SK-N-SH (cell line): ENCODE measurements at regions not wholly inside any gene's neighbourhood (a gene's known extent, or its start where the extent isn't known, plus 50 kb on each side); places are given as distances from the start of the nearest gene placed in this dataset.

Experiments
- CTCF ChIA-PET: fragments of 300-600, 350-600 bp; formaldehyde crosslinking; extraction: SDS; loops from one replicate; lab custom pipeline; 2021; lab: Yijun Ruan, JAX
- POLR2A ChIA-PET: fragments of 350-600 bp; sonication (Branson Sonifier 250); formaldehyde crosslinking; extraction: SDS; loops from one replicate; lab custom pipeline; 2020; ENCODE audit warnings: antibody characterized with exemption, inconsistent platforms; lab: Yijun Ruan, JAX
- DNase-seq: peaks from one replicate; pipeline ENCODE4 v3.0.0; 2012
- H2AFZ ChIP-seq: fragments of 200-600 bp; sonication (generic); 2 replicates; pipeline ENCODE4 v1.8.1; 2016; ENCODE audit warnings: antibody characterized with exemption, mild to moderate bottlenecking, low read depth
- H3F3A ChIP-seq: fragments of 200-600 bp; sonication (generic); replicated peaks from 2 replicates; pipeline ENCODE3; 2016; ENCODE audit warnings: antibody characterized with exemption, mild to moderate bottlenecking; ENCODE audit not compliant: insufficient read depth
- H3K27ac ChIP-seq, 2 experiments: fragments of 200-500 bp in 1 of 2; fragments of 200-600 bp in 1 of 2; sonication (Bioruptor generic) in 1 of 2; sonication (generic), shearing (Covaris generic) in 1 of 2; 2 replicates each; pipeline versions ENCODE4 v1.5.1 to v1.6.1; 2014 to 2016; ENCODE audit warnings: low read depth in 2 of 2, inconsistent platforms in 1 of 2, low read length in 1 of 2, mild to moderate bottlenecking in 1 of 2, mixed read lengths in 1 of 2
- H3K27me3 ChIP-seq: fragments of 200-600 bp; sonication (generic), shearing (Covaris generic); 2 replicates; pipeline ENCODE4 v1.6.1; 2016; ENCODE audit warnings: mixed run types; ENCODE audit not compliant: insufficient read depth
- H3K36me3 ChIP-seq, 2 experiments: fragments of 200-500 bp in 1 of 2; fragments of 200-600 bp in 1 of 2; sonication (Bioruptor generic) in 1 of 2; sonication (generic) in 1 of 2; replicated peaks in 1 of 2; 2 replicates each; pipeline versions ENCODE3 to v1.5.1; 2014 to 2016; ENCODE audit warnings: low read length in 1 of 2, mild to moderate bottlenecking in 1 of 2; ENCODE audit not compliant: insufficient read depth in 2 of 2, control insufficient read depth in 1 of 2
- H3K4me1 ChIP-seq, 2 experiments: fragments of 200-500 bp in 1 of 2; fragments of 200-600 bp in 1 of 2; sonication (Bioruptor generic) in 1 of 2; sonication (generic), shearing (Covaris generic) in 1 of 2; 2 replicates each; pipeline versions ENCODE4 v1.5.1 to v1.6.1; 2014 to 2016; ENCODE audit warnings: low read depth in 1 of 2, low read length in 1 of 2, mixed run types in 1 of 2; ENCODE audit not compliant: insufficient read depth in 2 of 2, control insufficient read depth in 1 of 2
- H3K4me2 ChIP-seq: fragments of 200-600 bp; sonication (generic), shearing (Covaris generic); 2 replicates; pipeline ENCODE4 v1.6.1; 2017; ENCODE audit warnings: mixed run types
- H3K4me3 ChIP-seq, 2 experiments: fragments of 200-500 bp in 1 of 2; fragments of 200-600 bp in 1 of 2; sonication (Bioruptor generic) in 1 of 2; sonication (generic), shearing (Covaris generic) in 1 of 2; 2 replicates each; pipeline versions ENCODE4 v1.5.1 to v1.8.1; 2014 to 2016; ENCODE audit warnings: low read depth in 2 of 2, inconsistent platforms in 1 of 2, low read length in 1 of 2, mild to moderate bottlenecking in 1 of 2, mixed read lengths in 1 of 2, moderate library complexity in 1 of 2
- H3K79me2 ChIP-seq: fragments of 200-600 bp; sonication (generic); 2 replicates; pipeline ENCODE4 v1.8.1; 2017; ENCODE audit warnings: mild to moderate bottlenecking; ENCODE audit not compliant: insufficient read depth
- H3K9ac ChIP-seq: fragments of 200-600 bp; sonication (generic); 2 replicates; pipeline ENCODE4 v1.6.1; 2017; ENCODE audit warnings: mixed run types
- H3K9me2 ChIP-seq: fragments of 200-600 bp; sonication (generic); 2 replicates; pipeline ENCODE4 v1.6.1; 2017; ENCODE audit warnings: mixed run types
- H3K9me3 ChIP-seq: fragments of 200-600 bp; sonication (generic); 2 replicates; pipeline ENCODE4 v1.6.1; 2017; ENCODE audit warnings: mixed run types, mild to moderate bottlenecking, moderate library complexity
- H4K20me1 ChIP-seq: fragments of 200-600 bp; sonication (generic); 2 replicates; pipeline ENCODE4 v1.6.1; 2017; ENCODE audit warnings: mild to moderate bottlenecking, mixed run types; ENCODE audit not compliant: insufficient read depth
- CHD2 ChIP-seq: fragments of 150-350 bp; IDR thresholded peaks from 2 replicates; pipeline ENCODE4 v1.6.1; 2018; ENCODE audit warnings: low read length; ENCODE audit not compliant: partially characterized antibody
- ELF1 ChIP-seq: IDR thresholded peaks from 2 replicates; pipeline ENCODE4 v1.4.0; 2012
- FOSL2 ChIP-seq: IDR thresholded peaks from 2 replicates; pipeline ENCODE4 v1.4.0; 2012; ENCODE audit warnings: low read depth, mild to moderate bottlenecking, moderate library complexity, borderline replicate concordance
- FOXJ3 ChIP-seq: sonication (generic); formaldehyde crosslinking; IDR thresholded peaks from 2 replicates; pipeline ENCODE4 v1.5.1; 2020; ENCODE audit warnings: mild to moderate bottlenecking, missing genetic modification reagents
- FOXM1 ChIP-seq: IDR thresholded peaks from 2 replicates; pipeline ENCODE4 v1.4.0; 2012; ENCODE audit warnings: low read depth, mild to moderate bottlenecking
- GATA2 ChIP-seq: sonication (generic); formaldehyde crosslinking; IDR thresholded peaks from 2 replicates; pipeline ENCODE4 v1.5.0; 2020; ENCODE audit warnings: mild to moderate bottlenecking, missing genetic modification reagents
- MEF2A ChIP-seq: IDR thresholded peaks from 2 replicates; pipeline ENCODE4 v1.4.0; 2012; ENCODE audit warnings: low read depth, borderline replicate concordance
- MXI1 ChIP-seq: IDR thresholded peaks from 2 replicates; pipeline ENCODE4 v1.6.1; 2012; ENCODE audit warnings: mild to moderate bottlenecking, low read depth, low read length, improper control_type of control experiment
- NFIC ChIP-seq: IDR thresholded peaks from 2 replicates; pipeline ENCODE4 v1.4.0; 2012; ENCODE audit warnings: borderline replicate concordance
- POLR2AphosphoS5 ChIP-seq: IDR thresholded peaks from 2 replicates; pipeline ENCODE4 v1.6.1; 2012; ENCODE audit warnings: low read depth, low read length
- RCOR1 ChIP-seq: fragments of 150-350 bp; IDR thresholded peaks from 2 replicates; pipeline ENCODE4 v1.6.1; 2017; ENCODE audit warnings: antibody characterized with exemption, low read length
- TAF1 ChIP-seq: IDR thresholded peaks from 2 replicates; pipeline ENCODE4 v1.6.1; 2012; ENCODE audit warnings: low read depth, mild to moderate bottlenecking, low read length, moderate library complexity, borderline replicate concordance
- TCF12 ChIP-seq: IDR thresholded peaks from 2 replicates; pipeline ENCODE4 v1.4.0; 2012
- TEAD4 ChIP-seq: IDR thresholded peaks from 2 replicates; pipeline ENCODE4 v1.4.0; 2012; ENCODE audit warnings: mild to moderate bottlenecking, borderline replicate concordance; ENCODE audit not compliant: insufficient read depth
- YY1 ChIP-seq: IDR thresholded peaks from 2 replicates; pipeline ENCODE4 v1.4.0; 2012; ENCODE audit warnings: low read depth, mild to moderate bottlenecking
- WGBS: methylation state at CpG from one replicate; pipeline ENCODE4 v1.1.6; 2017; ENCODE audit warnings: low lambda C conversion rate; 5-methylcytosine and 5-hydroxymethylcytosine counted together
- TF ChIP-seq, protein P1 (sequence below): fragments of 150-350 bp; IDR thresholded peaks from 2 replicates; pipeline ENCODE4 v1.6.1; 2017; ENCODE audit warnings: antibody characterized with exemption, low read length, low read depth, borderline replicate concordance
- TF ChIP-seq, protein P2 (sequence below): fragments of 150-350 bp; IDR thresholded peaks from 2 replicates; pipeline ENCODE4 v1.6.1; 2016; ENCODE audit warnings: mild to moderate bottlenecking, low read depth, low read length
- TF ChIP-seq, protein P3 (sequence below): IDR thresholded peaks from 2 replicates; pipeline ENCODE4 v1.4.0; 2012; ENCODE audit warnings: low read depth
- TF ChIP-seq, protein P4 (sequence below): IDR thresholded peaks from 2 replicates; pipeline ENCODE4 v1.4.0; 2012; ENCODE audit warnings: low read depth, borderline replicate concordance

DNA sequence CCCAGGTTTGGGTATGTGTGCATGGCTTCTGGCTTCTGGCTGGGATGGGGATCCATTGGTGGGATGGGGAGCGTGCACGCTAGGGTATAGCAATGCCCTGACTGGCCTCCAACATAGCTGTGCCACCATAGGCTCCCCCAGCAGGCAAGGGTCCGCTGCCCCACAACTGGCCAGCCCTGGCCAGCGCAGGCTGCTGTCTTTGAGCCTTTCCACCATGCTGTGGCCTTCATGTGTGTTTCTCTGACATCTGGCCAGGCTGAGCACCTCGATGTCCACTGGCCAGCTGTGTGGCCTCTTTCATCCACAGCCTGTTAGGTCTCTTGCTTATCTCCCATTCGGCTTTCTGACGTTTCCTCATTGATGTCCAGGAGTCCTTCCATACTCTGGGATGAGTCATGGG, 231.3 kb downstream of the NDUFA10 start:
- H3K4me3 ChIP-seq: no peak overlapping the region
- H3K36me3 ChIP-seq: no peaks in the 10 kb centered on the region
- H3K9me2 ChIP-seq: no peaks in the 10 kb centered on the region
- H3K27me3 ChIP-seq: no peaks in the 10 kb centered on the region
- no peak overlapping the region for H2AFZ ChIP-seq
- TF ChIP-seq, protein P1, sequence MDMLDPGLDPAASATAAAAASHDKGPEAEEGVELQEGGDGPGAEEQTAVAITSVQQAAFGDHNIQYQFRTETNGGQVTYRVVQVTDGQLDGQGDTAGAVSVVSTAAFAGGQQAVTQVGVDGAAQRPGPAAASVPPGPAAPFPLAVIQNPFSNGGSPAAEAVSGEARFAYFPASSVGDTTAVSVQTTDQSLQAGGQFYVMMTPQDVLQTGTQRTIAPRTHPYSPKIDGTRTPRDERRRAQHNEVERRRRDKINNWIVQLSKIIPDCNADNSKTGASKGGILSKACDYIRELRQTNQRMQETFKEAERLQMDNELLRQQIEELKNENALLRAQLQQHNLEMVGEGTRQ: no peak
- TF ChIP-seq FOSL2 (no peak), TAF1 (no peak), YY1 (no peak), GATA2 (CRISPR knock-in tag) (no peak), MEF2A (no peak), FOXM1 (no peak), NFIC (no peak), TCF12 (no peak), TEAD4 (no peak), ELF1 (no peak), FOXJ3 (CRISPR knock-in tag) (no peak), MXI1 (no peak), RCOR1 (no peak), POLR2AphosphoS5 (no peak), CHD2 (no peak)
- TF ChIP-seq, protein P2, sequence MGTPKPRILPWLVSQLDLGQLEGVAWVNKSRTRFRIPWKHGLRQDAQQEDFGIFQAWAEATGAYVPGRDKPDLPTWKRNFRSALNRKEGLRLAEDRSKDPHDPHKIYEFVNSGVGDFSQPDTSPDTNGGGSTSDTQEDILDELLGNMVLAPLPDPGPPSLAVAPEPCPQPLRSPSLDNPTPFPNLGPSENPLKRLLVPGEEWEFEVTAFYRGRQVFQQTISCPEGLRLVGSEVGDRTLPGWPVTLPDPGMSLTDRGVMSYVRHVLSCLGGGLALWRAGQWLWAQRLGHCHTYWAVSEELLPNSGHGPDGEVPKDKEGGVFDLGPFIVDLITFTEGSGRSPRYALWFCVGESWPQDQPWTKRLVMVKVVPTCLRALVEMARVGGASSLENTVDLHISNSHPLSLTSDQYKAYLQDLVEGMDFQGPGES: no peak
- TF ChIP-seq, protein P3, sequence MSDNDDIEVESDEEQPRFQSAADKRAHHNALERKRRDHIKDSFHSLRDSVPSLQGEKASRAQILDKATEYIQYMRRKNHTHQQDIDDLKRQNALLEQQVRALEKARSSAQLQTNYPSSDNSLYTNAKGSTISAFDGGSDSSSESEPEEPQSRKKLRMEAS: no peak
- TF ChIP-seq, protein P4, sequence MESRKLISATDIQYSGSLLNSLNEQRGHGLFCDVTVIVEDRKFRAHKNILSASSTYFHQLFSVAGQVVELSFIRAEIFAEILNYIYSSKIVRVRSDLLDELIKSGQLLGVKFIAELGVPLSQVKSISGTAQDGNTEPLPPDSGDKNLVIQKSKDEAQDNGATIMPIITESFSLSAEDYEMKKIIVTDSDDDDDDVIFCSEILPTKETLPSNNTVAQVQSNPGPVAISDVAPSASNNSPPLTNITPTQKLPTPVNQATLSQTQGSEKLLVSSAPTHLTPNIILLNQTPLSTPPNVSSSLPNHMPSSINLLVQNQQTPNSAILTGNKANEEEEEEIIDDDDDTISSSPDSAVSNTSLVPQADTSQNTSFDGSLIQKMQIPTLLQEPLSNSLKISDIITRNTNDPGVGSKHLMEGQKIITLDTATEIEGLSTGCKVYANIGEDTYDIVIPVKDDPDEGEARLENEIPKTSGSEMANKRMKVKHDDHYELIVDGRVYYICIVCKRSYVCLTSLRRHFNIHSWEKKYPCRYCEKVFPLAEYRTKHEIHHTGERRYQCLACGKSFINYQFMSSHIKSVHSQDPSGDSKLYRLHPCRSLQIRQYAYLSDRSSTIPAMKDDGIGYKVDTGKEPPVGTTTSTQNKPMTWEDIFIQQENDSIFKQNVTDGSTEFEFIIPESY: no peak
- TF ChIP-seq, all 33 proteins: peak for 0
- Histone ChIP-seq H3K9me3 (no peaks in the 10 kb centered on the region; the same call in 1 of the 2 replicates), H4K20me1 (no peaks in the 10 kb centered on the region), H3K27ac (no peak overlapping the region), H3K4me2 (no peak overlapping the region), H3K9ac (no peak overlapping the region), H3F3A (no peaks in the 10 kb centered on the region), H3K79me2 (no peaks in the 10 kb centered on the region), H3K4me1 (no peaks in the 10 kb centered on the region)
- 33% methylated on average over 7 of the region's 7 CpGs for WGBS
- POLR2A ChIA-PET: no interaction called here
- DNase-seq: no peak
- CTCF ChIA-PET: no interaction called here
